Upper lobe of right lung (tissue), 1 donor: ENCODE measurements at regions not wholly inside any gene's neighbourhood (a gene's known extent, or its start where the extent isn't known, plus 50 kb on each side); places are given as distances from the start of the nearest gene placed in this dataset.

Experiments
- ATAC-seq: fragments of 200-7000 bp; cut with Tn5 transposase; one replicate; pipeline ENCODE4 v1.9.1; 2020; ENCODE audit warnings: mild to moderate bottlenecking, moderate library complexity
- DNase-seq: peaks from one replicate; pipeline ENCODE4 v3.0.0-alpha.2; 2020
- H3K27ac ChIP-seq: fragments of 200-600 bp; one replicate; pipeline ENCODE4 v1.8.0; 2022
- H3K27me3 ChIP-seq: fragments of 200-600 bp; one replicate; pipeline ENCODE4 v1.8.0; 2022; ENCODE audit warnings: mild to moderate bottlenecking
- H3K36me3 ChIP-seq: fragments of 200-600 bp; one replicate; pipeline ENCODE4 v1.8.0; 2022
- H3K4me1 ChIP-seq: fragments of 200-600 bp; one replicate; pipeline ENCODE4 v1.8.0; 2022
- H3K4me3 ChIP-seq: fragments of 200-600 bp; one replicate; pipeline ENCODE4 v1.8.0; 2022; ENCODE audit warnings: mild to moderate bottlenecking
- H3K9me3 ChIP-seq: fragments of 200-600 bp; one replicate; pipeline ENCODE4 v1.8.0; 2022
- intact Hi-C: fragments of 100-400 bp; cut with DNase I; formaldehyde crosslinking; loops from one replicate; pipeline ENCODE4 v1.11.0; 2022
- TF ChIP-seq, protein P1 (sequence below): fragments of 200-600 bp; IDR thresholded peaks from one replicate; pipeline ENCODE4 v1.8.0; 2022; ENCODE audit warnings: antibody characterized with exemption
- donor health status: DM: no; HTN: yes; CAD: no; lungs with severe emphysema.

- Histone ChIP-seq H3K4me1 (peaks cover 24% of the 10 kb centered on the region), H3K9me3 (no peaks in the 10 kb centered on the region), H3K4me3 (no peak overlapping the region), H3K36me3 (peaks cover 45% of the 10 kb centered on the region), H3K27ac (peak overlapping the region; percentile 24), H3K27me3 (no peaks in the 10 kb centered on the region)
- ATAC-seq (peak; percentile 69), DNase-seq (no peak)
- intact Hi-C loops, result no loop called here
- TF ChIP-seq, protein P1, sequence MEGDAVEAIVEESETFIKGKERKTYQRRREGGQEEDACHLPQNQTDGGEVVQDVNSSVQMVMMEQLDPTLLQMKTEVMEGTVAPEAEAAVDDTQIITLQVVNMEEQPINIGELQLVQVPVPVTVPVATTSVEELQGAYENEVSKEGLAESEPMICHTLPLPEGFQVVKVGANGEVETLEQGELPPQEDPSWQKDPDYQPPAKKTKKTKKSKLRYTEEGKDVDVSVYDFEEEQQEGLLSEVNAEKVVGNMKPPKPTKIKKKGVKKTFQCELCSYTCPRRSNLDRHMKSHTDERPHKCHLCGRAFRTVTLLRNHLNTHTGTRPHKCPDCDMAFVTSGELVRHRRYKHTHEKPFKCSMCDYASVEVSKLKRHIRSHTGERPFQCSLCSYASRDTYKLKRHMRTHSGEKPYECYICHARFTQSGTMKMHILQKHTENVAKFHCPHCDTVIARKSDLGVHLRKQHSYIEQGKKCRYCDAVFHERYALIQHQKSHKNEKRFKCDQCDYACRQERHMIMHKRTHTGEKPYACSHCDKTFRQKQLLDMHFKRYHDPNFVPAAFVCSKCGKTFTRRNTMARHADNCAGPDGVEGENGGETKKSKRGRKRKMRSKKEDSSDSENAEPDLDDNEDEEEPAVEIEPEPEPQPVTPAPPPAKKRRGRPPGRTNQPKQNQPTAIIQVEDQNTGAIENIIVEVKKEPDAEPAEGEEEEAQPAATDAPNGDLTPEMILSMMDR, result no peak
These were observed 89.4 kb upstream of the JAK1 start for GRCh38 chr1:65055747-65056146.

GRCh38 chr1:65056234-65056633 is 89.9 kb upstream of the JAK1 start:
- no peak overlapping the region for H3K4me3 ChIP-seq
- TF ChIP-seq, protein P1, result no peak
- intact Hi-C loops, result no loop called here
- peaks cover 45% of the 10 kb centered on the region for H3K36me3 ChIP-seq
- peak overlapping the region; percentile 24 for H3K27ac ChIP-seq
- H3K4me1 ChIP-seq, result peaks cover 28% of the 10 kb centered on the region
- H3K9me3 ChIP-seq, result no peaks in the 10 kb centered on the region
- DNase-seq, result no peak
- H3K27me3 ChIP-seq, result no peaks in the 10 kb centered on the region
- ATAC-seq, result peak; percentile 90

GRCh38 chr1:65056866-65057265 is 90.5 kb upstream of the JAK1 start:
- Histone ChIP-seq H3K27ac (no peak overlapping the region), H3K4me1 (peaks cover 29% of the 10 kb centered on the region), H3K27me3 (no peaks in the 10 kb centered on the region), H3K36me3 (peaks cover 45% of the 10 kb centered on the region), H3K9me3 (no peaks in the 10 kb centered on the region), H3K4me3 (no peak overlapping the region)
- no peak for ATAC-seq
- DNase-seq, result no peak
- intact Hi-C loops, result no loop called here
- TF ChIP-seq, protein P1, result no peak

- DNase-seq, result no peak
- intact Hi-C loops, result loop anchor here (10.0 kb wide), 1 partner anchor 95 kb away; the partner anchor contains the start of gene JAK1
- Histone ChIP-seq H3K27me3 (no peaks in the 10 kb centered on the region), H3K4me3 (no peak overlapping the region), H3K27ac (no peak overlapping the region), H3K9me3 (no peaks in the 10 kb centered on the region), H3K36me3 (peaks cover 36% of the 10 kb centered on the region), H3K4me1 (peaks cover 40% of the 10 kb centered on the region)
- no peak for ATAC-seq
- TF ChIP-seq, protein P1, result peak; percentile 74
These were observed 88.0 kb upstream of the AK4 start for GRCh38 chr1:65059930-65060538.

DNA sequence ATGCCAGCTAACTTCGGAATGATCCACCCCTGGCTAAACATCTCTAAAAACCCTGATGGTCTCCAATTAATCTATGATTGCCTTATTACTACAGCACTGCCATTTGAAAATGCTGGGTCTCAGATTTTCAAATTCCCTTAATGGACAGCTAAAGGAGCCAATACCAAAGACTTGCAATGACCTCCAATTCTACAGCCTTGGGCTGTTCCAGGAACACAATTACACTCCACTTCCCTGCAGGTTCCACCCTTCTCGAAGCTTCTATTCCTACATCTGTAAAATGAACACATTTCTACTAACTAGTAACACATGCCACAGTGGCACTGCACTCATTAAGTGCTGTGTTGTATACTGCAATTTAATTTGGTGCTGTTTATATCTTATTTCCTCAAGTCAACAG is 85.7 kb upstream of the AK4 start:
- H3K27ac ChIP-seq, result no peak overlapping the region
- peaks cover 34% of the 10 kb centered on the region for H3K4me1 ChIP-seq
- ATAC-seq (no peak), DNase-seq (no peak)
- intact Hi-C loops, result loop anchor here (10.0 kb wide), 1 partner anchor 98 kb away; the partner anchor contains the start of gene JAK1
- H3K27me3 ChIP-seq, result no peaks in the 10 kb centered on the region
- TF ChIP-seq, protein P1, result no peak
- H3K9me3 ChIP-seq, result no peaks in the 10 kb centered on the region
- H3K4me3 ChIP-seq, result no peak overlapping the region
- H3K36me3 ChIP-seq, result peaks cover 14% of the 10 kb centered on the region
